ENCODE measurements at regions not wholly inside any gene's neighbourhood (a gene's known extent, or its start where the extent isn't known, plus 50 kb on each side); places are given as distances from the start of the nearest gene placed in this dataset.

- peak in 1 of 2 experiments; percentile 3 for DNase-seq (ENCODE audit: low read depth in 1 of 2, low spot score in 1 of 2)
- Histone ChIP-seq H3K27ac (replicated peaks) (no peak overlapping the region), H3K4me3 (replicated peaks; ENCODE audit: insufficient read depth, low read length) (no peak overlapping the region), H3K27me3 (ENCODE audit: insufficient read depth, poor library complexity, severe bottlenecking) (no peaks in the 10 kb centered on the region)
- TF ChIP-seq CTCF (IDR thresholded peaks at IDR 0.05; ENCODE audit: insufficient read depth, low read length) (no peak), REST (IDR thresholded peaks at IDR 0.05; ENCODE audit: insufficient replicate concordance, low read depth) (no peak), SPI1 (IDR thresholded peaks at IDR 0.05; ENCODE audit: borderline replicate concordance, low read depth) (no peak), POLR2AphosphoS5 (IDR thresholded peaks at IDR 0.05; ENCODE audit: low read depth) (no peak), GABPA (IDR thresholded peaks at IDR 0.05; ENCODE audit: low read depth) (no peak)
These were observed 154.2 kb upstream of the NAV2 start for GRCh38 chr11:19558189-19558986.

- DNase-seq (ENCODE audit: low read depth in 1 of 2, low spot score in 1 of 2): peak; percentile 24 to 53
- H3K27me3 ChIP-seq (ENCODE audit: insufficient read depth, poor library complexity, severe bottlenecking): no peaks in the 10 kb centered on the region
- TF ChIP-seq REST (IDR thresholded peaks at IDR 0.05; ENCODE audit: insufficient replicate concordance, low read depth): no peak
- TF ChIP-seq CTCF (IDR thresholded peaks at IDR 0.05; ENCODE audit: insufficient read depth, low read length): peak; percentile 82
- no peak for TF ChIP-seq GABPA (IDR thresholded peaks at IDR 0.05; ENCODE audit: low read depth)
- TF ChIP-seq POLR2AphosphoS5 (IDR thresholded peaks at IDR 0.05; ENCODE audit: low read depth): no peak
- H3K4me3 ChIP-seq (replicated peaks; ENCODE audit: insufficient read depth, low read length): no peak overlapping the region
- H3K27ac ChIP-seq (replicated peaks): no peak overlapping the region
These were observed 154.9 kb upstream of the NAV2 start for GRCh38 chr11:19557720-19558140.

GRCh38 chr11:19557185-19557584, 155.5 kb upstream of the NAV2 start:
- DNase-seq (ENCODE audit: low read depth in 1 of 2, low spot score in 1 of 2): no peak
- H3K27ac ChIP-seq (replicated peaks): no peak overlapping the region
- TF ChIP-seq GABPA (IDR thresholded peaks at IDR 0.05; ENCODE audit: low read depth): no peak
- TF ChIP-seq CTCF (IDR thresholded peaks at IDR 0.05; ENCODE audit: insufficient read depth, low read length): no peak
- TF ChIP-seq REST (IDR thresholded peaks at IDR 0.05; ENCODE audit: insufficient replicate concordance, low read depth): no peak
- TF ChIP-seq SPI1 (IDR thresholded peaks at IDR 0.05; ENCODE audit: borderline replicate concordance, low read depth): no peak
- no peak for TF ChIP-seq POLR2AphosphoS5 (IDR thresholded peaks at IDR 0.05; ENCODE audit: low read depth)
- H3K27me3 ChIP-seq (ENCODE audit: insufficient read depth, poor library complexity, severe bottlenecking): no peaks in the 10 kb centered on the region
- no peak overlapping the region for H3K4me3 ChIP-seq (replicated peaks; ENCODE audit: insufficient read depth, low read length)

Measured in HL-60 (cell line).